ENCODE measurements at regions not wholly inside any gene's neighbourhood (a gene's known extent, or its start where the extent isn't known, plus 50 kb on each side); places are given as distances from the start of the nearest gene placed in this dataset.

DNA sequence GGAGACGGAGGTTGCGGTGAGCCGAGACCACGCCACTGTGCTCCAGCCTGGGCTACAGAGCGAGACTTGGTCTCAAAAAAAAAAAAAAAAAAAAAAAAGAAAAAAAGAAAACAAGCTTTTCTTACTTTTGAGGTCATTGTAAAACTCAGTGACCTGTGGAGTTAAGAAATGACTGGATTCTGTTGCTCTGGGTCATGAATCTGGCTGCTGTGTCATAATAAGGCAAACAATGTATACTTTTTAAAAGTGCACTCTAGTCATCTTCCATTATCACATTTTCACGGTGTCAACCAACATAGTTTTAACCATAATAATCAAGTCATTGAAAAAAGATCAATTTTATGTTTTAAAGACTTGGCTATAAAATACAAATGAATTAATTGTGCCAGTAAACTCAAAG is 1186.6 kb downstream of the DIAPH3 start:
- peaks cover 0 to 3% (median 0%) of the 10 kb centered on the region in 3 donors for H3K9me3 Mint-ChIP-seq
- no peak overlapping the region for H3K4me3 Mint-ChIP-seq
- H3K4me1 Mint-ChIP-seq, result no peaks in the 10 kb centered on the region
- H3K36me3 Mint-ChIP-seq, result no peaks in the 10 kb centered on the region
- Histone ChIP-seq H3K27me3 (replicated peaks in 1 of 2; ENCODE audit: control insufficient read depth in 2 of 2, extremely low read depth in 1 of 2, insufficient read depth in 2 of 2, low read length in 1 of 2) (no peaks in the 10 kb centered on the region), H3K27ac (ENCODE audit: low read length) (no peak overlapping the region), H3K4me3 (ENCODE audit: control insufficient read depth in 1 of 2, extremely low read depth in 1 of 2, low read length in 1 of 2) (no peak overlapping the region), H3K9me3 (no peaks in the 10 kb centered on the region), H3K36me3 (ENCODE audit: control insufficient read depth in 2 of 2, extremely low read depth in 1 of 2, insufficient read depth in 1 of 2, low read length in 1 of 2) (no peaks in the 10 kb centered on the region), H3K4me1 (ENCODE audit: control insufficient read depth in 1 of 2, extremely low read depth in 1 of 2, insufficient read depth in 2 of 2, low read length in 2 of 2) (no peaks in the 10 kb centered on the region)
- ChIA-PET POLR2A (no interaction called here), CTCF (no interaction called here)
- ATAC-seq (replicated peaks in 1 of 4) (no peak), DNase-seq (no peak)
- WGBS (ENCODE audit: insufficient coverage), result no CpG with 5 or more reads among the region's 6 CpGs
- no peak overlapping the region for H3K27ac Mint-ChIP-seq
- no peaks in the 10 kb centered on the region for H3K27me3 Mint-ChIP-seq

- no peaks in the 10 kb centered on the region for H3K27me3 Mint-ChIP-seq
- H3K36me3 ChIP-seq (ENCODE audit: control insufficient read depth in 2 of 2, extremely low read depth in 1 of 2, insufficient read depth in 1 of 2, low read length in 1 of 2), result no peaks in the 10 kb centered on the region
- POLR2A ChIA-PET, result no interaction called here
- no peak for ATAC-seq (replicated peaks in 1 of 4)
- H3K9me3 ChIP-seq, result no peaks in the 10 kb centered on the region
- H3K4me1 Mint-ChIP-seq, result no peaks in the 10 kb centered on the region
- no peak overlapping the region for H3K4me3 Mint-ChIP-seq
- DNase-seq, result no peak
- no peak overlapping the region for H3K27ac ChIP-seq (ENCODE audit: low read length)
- H3K27me3 ChIP-seq (replicated peaks in 1 of 2; ENCODE audit: control insufficient read depth in 2 of 2, extremely low read depth in 1 of 2, insufficient read depth in 2 of 2, low read length in 1 of 2), result no peaks in the 10 kb centered on the region
- WGBS (ENCODE audit: insufficient coverage), result no CpG with 5 or more reads among the region's 1 CpG
- peaks cover 0 to 4% (median 4%) of the 10 kb centered on the region in 3 donors for H3K9me3 Mint-ChIP-seq
- no peaks in the 10 kb centered on the region for H3K36me3 Mint-ChIP-seq
- H3K4me3 ChIP-seq (ENCODE audit: control insufficient read depth in 1 of 2, extremely low read depth in 1 of 2, low read length in 1 of 2), result no peak overlapping the region
- CTCF ChIA-PET, result no interaction called here
- H3K4me1 ChIP-seq (ENCODE audit: control insufficient read depth in 1 of 2, extremely low read depth in 1 of 2, insufficient read depth in 2 of 2, low read length in 2 of 2), result no peaks in the 10 kb centered on the region
- no peak overlapping the region for H3K27ac Mint-ChIP-seq
These were observed 1185.4 kb downstream of the DIAPH3 start for GRCh38 chr13:58978331-58978730.

- POLR2A ChIA-PET, result no interaction called here
- no peak overlapping the region for H3K4me3 Mint-ChIP-seq
- H3K36me3 ChIP-seq (ENCODE audit: control insufficient read depth in 2 of 2, extremely low read depth in 1 of 2, insufficient read depth in 1 of 2, low read length in 1 of 2), result no peaks in the 10 kb centered on the region
- H3K27me3 ChIP-seq (replicated peaks in 1 of 2; ENCODE audit: control insufficient read depth in 2 of 2, extremely low read depth in 1 of 2, insufficient read depth in 2 of 2, low read length in 1 of 2), result no peaks in the 10 kb centered on the region
- no peaks in the 10 kb centered on the region for H3K27me3 Mint-ChIP-seq
- no peak overlapping the region for H3K27ac ChIP-seq (ENCODE audit: low read length)
- H3K27ac Mint-ChIP-seq, result no peak overlapping the region
- H3K9me3 Mint-ChIP-seq, result peaks cover 0 to 10% (median 6%) of the 10 kb centered on the region in 3 donors
- H3K4me1 ChIP-seq (ENCODE audit: control insufficient read depth in 1 of 2, extremely low read depth in 1 of 2, insufficient read depth in 2 of 2, low read length in 2 of 2), result no peaks in the 10 kb centered on the region
- H3K4me1 Mint-ChIP-seq, result no peaks in the 10 kb centered on the region
- no peaks in the 10 kb centered on the region for H3K36me3 Mint-ChIP-seq
- no peak for ATAC-seq (replicated peaks in 1 of 4)
- no peaks in the 10 kb centered on the region for H3K9me3 ChIP-seq
- CTCF ChIA-PET, result no interaction called here
- DNase-seq, result no peak
- H3K4me3 ChIP-seq (ENCODE audit: control insufficient read depth in 1 of 2, extremely low read depth in 1 of 2, low read length in 1 of 2), result no peak overlapping the region
- WGBS (ENCODE audit: insufficient coverage), result 0% methylated on average over 1 of the region's 2 CpGs
These were observed 1183.9 kb downstream of the DIAPH3 start for GRCh38 chr13:58979851-58980250.

- H3K4me3 Mint-ChIP-seq, result no peak overlapping the region
- H3K27ac Mint-ChIP-seq, result no peak overlapping the region
- H3K36me3 ChIP-seq (ENCODE audit: control insufficient read depth in 2 of 2, extremely low read depth in 1 of 2, insufficient read depth in 1 of 2, low read length in 1 of 2), result no peaks in the 10 kb centered on the region
- no peaks in the 10 kb centered on the region for H3K4me1 Mint-ChIP-seq
- no peaks in the 10 kb centered on the region for H3K27me3 ChIP-seq (replicated peaks in 1 of 2; ENCODE audit: control insufficient read depth in 2 of 2, extremely low read depth in 1 of 2, insufficient read depth in 2 of 2, low read length in 1 of 2)
- no peak overlapping the region for H3K27ac ChIP-seq (ENCODE audit: low read length)
- ChIA-PET POLR2A (no interaction called here), CTCF (interaction anchor here in 1 of 2 donors (0.6 kb wide), 1 partner anchor 283 kb away, joined by 3 read pairs; no protein-coding TSS in a partner anchor)
- no peaks in the 10 kb centered on the region for H3K36me3 Mint-ChIP-seq
- ATAC-seq (replicated peaks in 1 of 4), result no peak
- no peak for DNase-seq
- no peaks in the 10 kb centered on the region for H3K4me1 ChIP-seq (ENCODE audit: control insufficient read depth in 1 of 2, extremely low read depth in 1 of 2, insufficient read depth in 2 of 2, low read length in 2 of 2)
- H3K27me3 Mint-ChIP-seq, result no peaks in the 10 kb centered on the region
- peaks cover 5 to 10% (median 8%) of the 10 kb centered on the region in 3 donors for H3K9me3 Mint-ChIP-seq
- no CpG with 5 or more reads among the region's 3 CpGs for WGBS (ENCODE audit: insufficient coverage)
- no peak overlapping the region for H3K4me3 ChIP-seq (ENCODE audit: control insufficient read depth in 1 of 2, extremely low read depth in 1 of 2, low read length in 1 of 2)
- H3K9me3 ChIP-seq, result no peaks in the 10 kb centered on the region
These were observed 1177.9 kb downstream of the DIAPH3 start for GRCh38 chr13:58985845-58986244.

DNA sequence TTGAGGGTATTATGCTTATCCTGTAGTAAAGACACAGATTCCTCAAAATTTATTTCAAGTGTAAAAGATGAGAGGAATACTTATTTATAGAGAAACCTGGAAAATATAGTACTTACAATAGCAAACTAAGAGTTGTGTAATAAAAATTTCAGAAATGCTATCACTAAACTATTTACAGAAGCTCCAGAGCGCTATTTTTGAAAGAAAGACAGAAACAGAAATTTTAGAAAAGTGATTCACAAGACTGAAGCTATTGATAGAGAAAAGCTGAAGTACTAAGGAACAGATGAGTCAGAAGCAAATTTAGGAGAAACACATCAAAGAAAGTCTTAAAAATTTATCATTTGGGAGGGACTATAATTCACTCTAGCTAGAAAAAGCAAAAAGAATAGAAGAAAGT is 1174.2 kb downstream of the DIAPH3 start:
- H3K9me3 ChIP-seq, result no peaks in the 10 kb centered on the region
- WGBS (ENCODE audit: insufficient coverage), result no CpG with 5 or more reads among the region's 1 CpG
- Mint-ChIP-seq H3K27ac (no peak overlapping the region), H3K9me3 (peaks cover 0 to 10% (median 5%) of the 10 kb centered on the region in 3 donors), H3K4me1 (no peaks in the 10 kb centered on the region), H3K4me3 (no peak overlapping the region), H3K27me3 (no peaks in the 10 kb centered on the region), H3K36me3 (no peaks in the 10 kb centered on the region)
- H3K36me3 ChIP-seq (ENCODE audit: control insufficient read depth in 2 of 2, extremely low read depth in 1 of 2, insufficient read depth in 1 of 2, low read length in 1 of 2), result no peaks in the 10 kb centered on the region
- no peak overlapping the region for H3K4me3 ChIP-seq (ENCODE audit: control insufficient read depth in 1 of 2, extremely low read depth in 1 of 2, low read length in 1 of 2)
- H3K4me1 ChIP-seq (ENCODE audit: control insufficient read depth in 1 of 2, extremely low read depth in 1 of 2, insufficient read depth in 2 of 2, low read length in 2 of 2), result no peaks in the 10 kb centered on the region
- ChIA-PET CTCF (no interaction called here), POLR2A (no interaction called here)
- no peak for DNase-seq
- no peak for ATAC-seq (replicated peaks in 1 of 4)
- no peak overlapping the region for H3K27ac ChIP-seq (ENCODE audit: low read length)
- no peaks in the 10 kb centered on the region for H3K27me3 ChIP-seq (replicated peaks in 1 of 2; ENCODE audit: control insufficient read depth in 2 of 2, extremely low read depth in 1 of 2, insufficient read depth in 2 of 2, low read length in 1 of 2)

GRCh38 chr13:58991826-58992477 is 1171.8 kb downstream of the DIAPH3 start:
- Histone ChIP-seq H3K4me1 (ENCODE audit: control insufficient read depth in 1 of 2, extremely low read depth in 1 of 2, insufficient read depth in 2 of 2, low read length in 2 of 2) (no peaks in the 10 kb centered on the region), H3K4me3 (ENCODE audit: control insufficient read depth in 1 of 2, extremely low read depth in 1 of 2, low read length in 1 of 2) (no peak overlapping the region), H3K9me3 (no peaks in the 10 kb centered on the region), H3K36me3 (ENCODE audit: control insufficient read depth in 2 of 2, extremely low read depth in 1 of 2, insufficient read depth in 1 of 2, low read length in 1 of 2) (no peaks in the 10 kb centered on the region), H3K27me3 (replicated peaks in 1 of 2; ENCODE audit: control insufficient read depth in 2 of 2, extremely low read depth in 1 of 2, insufficient read depth in 2 of 2, low read length in 1 of 2) (no peaks in the 10 kb centered on the region), H3K27ac (ENCODE audit: low read length) (no peak overlapping the region)
- CTCF ChIA-PET, result no interaction called here
- Mint-ChIP-seq H3K4me3 (no peak overlapping the region), H3K9me3 (peaks cover 0 to 10% (median 5%) of the 10 kb centered on the region in 3 donors), H3K36me3 (no peaks in the 10 kb centered on the region), H3K27ac (no peak overlapping the region), H3K4me1 (no peaks in the 10 kb centered on the region), H3K27me3 (no peaks in the 10 kb centered on the region)
- no peak for DNase-seq
- POLR2A ChIA-PET, result no interaction called here
- 83% methylated on average over 1 of the region's 3 CpGs for WGBS (ENCODE audit: insufficient coverage)
- ATAC-seq (replicated peaks in 1 of 4), result no peak

All from T-cell (primary cell).